ENCODE measurements at regions not wholly inside any gene's neighbourhood (a gene's known extent, or its start where the extent isn't known, plus 50 kb on each side); places are given as distances from the start of the nearest gene placed in this dataset.
A peak's percentile ranks its signal among the peaks of the same experiment; 100 is the strongest.

GRCh38 chr3:15977598-15978232, 179.9 kb upstream of the ANKRD28 start (continued):
- TF ChIP-seq MAZ (IDR thresholded peaks at IDR 0.05; ENCODE audit: borderline replicate concordance, low read depth, low read length), result no peak

DNA sequence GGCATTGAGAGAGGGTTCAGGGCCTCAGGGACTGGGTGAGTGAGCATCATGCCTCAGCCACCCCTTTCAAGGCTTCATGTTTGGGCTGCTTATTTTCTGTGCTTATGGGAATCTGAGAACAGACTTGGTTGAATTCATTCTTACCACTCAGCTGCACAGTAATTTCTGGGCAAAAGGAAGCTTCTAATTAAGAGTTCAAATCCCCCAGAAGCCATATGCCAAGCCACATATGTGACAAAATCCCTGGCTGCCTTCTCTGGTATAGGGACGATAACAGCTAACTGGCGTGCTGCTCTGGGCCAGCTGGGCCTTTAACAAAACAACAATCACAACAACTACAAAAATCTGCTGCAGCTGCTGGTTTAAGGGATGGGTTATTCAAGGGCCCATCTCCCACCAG, 181.0 kb upstream of the ANKRD28 start:
- WGBS, 2 experiments (ENCODE audit: extremely low coverage in 2 of 2, insufficient read length in 1 of 2), result no CpG with 5 or more reads among the region's 2 CpGs
- H2BK20ac ChIP-seq (ENCODE audit: low read depth, low read length), result no peak overlapping the region
- no peak overlapping the region for H2AK5ac ChIP-seq (ENCODE audit: low read depth, low read length)
- H3K36me3 ChIP-seq (ENCODE audit: control insufficient read depth, insufficient read depth, low read length), result no peaks in the 10 kb centered on the region
- H3K4ac ChIP-seq (ENCODE audit: low read depth, low read length), result no peak overlapping the region
- no peaks in the 10 kb centered on the region for H3K27me3 ChIP-seq (ENCODE audit: control insufficient read depth, insufficient read depth, low read length)
- H2BK5ac ChIP-seq (ENCODE audit: low read depth, low read length, poor library complexity, severe bottlenecking), result no peak overlapping the region
- H3K9ac ChIP-seq (ENCODE audit: low read depth, low read length), result no peak overlapping the region
- CTCF ChIA-PET, result no interaction called here
- no peak overlapping the region for H3K56ac ChIP-seq (ENCODE audit: extremely low read depth, insufficient read depth, low read length)
- peak overlapping the region; percentile 24 for H2AFZ ChIP-seq (replicated peaks; ENCODE audit: low read length, poor library complexity)
- no peak overlapping the region for H3K27ac ChIP-seq (ENCODE audit: insufficient read depth, low read length)
- peaks cover 4% of the 10 kb centered on the region; the same call in 1 of the 2 replicates for H3K9me3 ChIP-seq (ENCODE audit: control insufficient read depth, insufficient read depth, low read length)
- no peak overlapping the region for H3K4me2 ChIP-seq (ENCODE audit: low read depth, low read length)
- no peak overlapping the region for H3K14ac ChIP-seq (replicated peaks; ENCODE audit: low read depth, low read length)
- H3K4me3 ChIP-seq (ENCODE audit: insufficient read depth, low read depth, low read length), result no peak overlapping the region
- no peaks in the 10 kb centered on the region for H3K9me1 ChIP-seq (ENCODE audit: insufficient read depth, low read length)
- dilution Hi-C loops (cut with HindIII; ENCODE audit: low sequenced_read_pairs, unreplicated experiment), result no loop called here
- no TSS peak for BruUV-seq (replicated peaks)
- peaks cover 11% of the 10 kb centered on the region for H3K4me1 ChIP-seq (ENCODE audit: control insufficient read depth, insufficient read depth, low read length)
- H2AK9ac ChIP-seq (replicated peaks; ENCODE audit: low read depth, low read length, poor library complexity), result no peak overlapping the region
- H4K5ac ChIP-seq (ENCODE audit: low read depth, low read length), result no peak overlapping the region
- no peak overlapping the region for H4K8ac ChIP-seq (ENCODE audit: low read depth in 2 of 2, low read length in 2 of 2)
- no peak for ATAC-seq (ENCODE audit: low read depth)
- DNase-seq, result no peak
- H3K79me1 ChIP-seq (ENCODE audit: low read depth in 1 of 2, low read length in 2 of 2), result no peaks in the 10 kb centered on the region
- no peak overlapping the region for H2BK15ac ChIP-seq (ENCODE audit: low read depth, low read length)
- no peak overlapping the region for H4K91ac ChIP-seq (ENCODE audit: insufficient read depth, low read depth, low read length)
- no peak overlapping the region for H2BK120ac ChIP-seq (ENCODE audit: low read depth, low read length)
- in situ Hi-C loops (cut with MboI; ENCODE audit: low sequenced_read_pairs), result no loop called here
- no peaks in the 10 kb centered on the region; the same call in 1 of the 2 replicates for H4K20me1 ChIP-seq (ENCODE audit: insufficient read depth, low read length)
- POLR2A ChIA-PET (ENCODE audit: unreplicated experiment), result no interaction called here
- H3K23ac ChIP-seq (ENCODE audit: low read depth, low read length), result no peak overlapping the region
- intact Hi-C loops (cut with micrococcal nuclease), result no loop called here
- TF ChIP-seq, protein P1, sequence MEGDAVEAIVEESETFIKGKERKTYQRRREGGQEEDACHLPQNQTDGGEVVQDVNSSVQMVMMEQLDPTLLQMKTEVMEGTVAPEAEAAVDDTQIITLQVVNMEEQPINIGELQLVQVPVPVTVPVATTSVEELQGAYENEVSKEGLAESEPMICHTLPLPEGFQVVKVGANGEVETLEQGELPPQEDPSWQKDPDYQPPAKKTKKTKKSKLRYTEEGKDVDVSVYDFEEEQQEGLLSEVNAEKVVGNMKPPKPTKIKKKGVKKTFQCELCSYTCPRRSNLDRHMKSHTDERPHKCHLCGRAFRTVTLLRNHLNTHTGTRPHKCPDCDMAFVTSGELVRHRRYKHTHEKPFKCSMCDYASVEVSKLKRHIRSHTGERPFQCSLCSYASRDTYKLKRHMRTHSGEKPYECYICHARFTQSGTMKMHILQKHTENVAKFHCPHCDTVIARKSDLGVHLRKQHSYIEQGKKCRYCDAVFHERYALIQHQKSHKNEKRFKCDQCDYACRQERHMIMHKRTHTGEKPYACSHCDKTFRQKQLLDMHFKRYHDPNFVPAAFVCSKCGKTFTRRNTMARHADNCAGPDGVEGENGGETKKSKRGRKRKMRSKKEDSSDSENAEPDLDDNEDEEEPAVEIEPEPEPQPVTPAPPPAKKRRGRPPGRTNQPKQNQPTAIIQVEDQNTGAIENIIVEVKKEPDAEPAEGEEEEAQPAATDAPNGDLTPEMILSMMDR (conservative IDR thresholded peaks at IDR 0.05; ENCODE audit: low read depth, low read length), result no peak
- TF ChIP-seq, protein P2, sequence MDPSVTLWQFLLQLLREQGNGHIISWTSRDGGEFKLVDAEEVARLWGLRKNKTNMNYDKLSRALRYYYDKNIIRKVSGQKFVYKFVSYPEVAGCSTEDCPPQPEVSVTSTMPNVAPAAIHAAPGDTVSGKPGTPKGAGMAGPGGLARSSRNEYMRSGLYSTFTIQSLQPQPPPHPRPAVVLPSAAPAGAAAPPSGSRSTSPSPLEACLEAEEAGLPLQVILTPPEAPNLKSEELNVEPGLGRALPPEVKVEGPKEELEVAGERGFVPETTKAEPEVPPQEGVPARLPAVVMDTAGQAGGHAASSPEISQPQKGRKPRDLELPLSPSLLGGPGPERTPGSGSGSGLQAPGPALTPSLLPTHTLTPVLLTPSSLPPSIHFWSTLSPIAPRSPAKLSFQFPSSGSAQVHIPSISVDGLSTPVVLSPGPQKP (IDR thresholded peaks at IDR 0.05; ENCODE audit: borderline replicate concordance, low read depth, low read length), result no peak
- TF ChIP-seq POLR2A (IDR thresholded peaks at IDR 0.05; ENCODE audit: low read depth, low read length), result no peak
- no peak for TF ChIP-seq BHLHE40 (IDR thresholded peaks at IDR 0.05; ENCODE audit: low read depth, low read length)
- TF ChIP-seq NFE2L2 (IDR thresholded peaks at IDR 0.05; ENCODE audit: low read depth, low read length), result no peak
- no peak for TF ChIP-seq MAZ (IDR thresholded peaks at IDR 0.05; ENCODE audit: borderline replicate concordance, low read depth, low read length)
- TF ChIP-seq CHD1 (IDR thresholded peaks at IDR 0.05; ENCODE audit: low read depth, low read length), result no peak
- no peak for TF ChIP-seq MXI1 (IDR thresholded peaks at IDR 0.05; ENCODE audit: borderline replicate concordance, low read depth, low read length)
- no peak for TF ChIP-seq CEBPB (IDR thresholded peaks at IDR 0.05; ENCODE audit: low read depth, low read length)
- no peak for TF ChIP-seq RCOR1 (IDR thresholded peaks at IDR 0.05; ENCODE audit: insufficient replicate concordance, low read length)
- H3K18ac ChIP-seq (ENCODE audit: low read depth, low read length), result no peak overlapping the region

Measured in IMR-90 (cell line).